ENCODE measurements at regions not wholly inside any gene's neighbourhood (a gene's known extent, or its start where the extent isn't known, plus 50 kb on each side); places are given as distances from the start of the nearest gene placed in this dataset.

GRCh38 chr5:103668281-103668680 is 105.7 kb upstream of the NUDT12 start:
- TF ChIP-seq CTCF (conservative IDR thresholded peaks at IDR 0.05; ENCODE audit: low read depth, low read length) = no peak
- DNase-seq (ENCODE audit: low read depth) = no peak

GRCh38 chr5:103667068-103667467 is 104.5 kb upstream of the NUDT12 start:
- DNase-seq (ENCODE audit: low read depth) = peak; percentile 64
- TF ChIP-seq CTCF (conservative IDR thresholded peaks at IDR 0.05; ENCODE audit: low read depth, low read length) = no peak
- H3K4me3 ChIP-seq (ENCODE audit: low read depth, low read length) = no peak overlapping the region

More at GRCh38 chr5:103668281-103668680, 105.7 kb upstream of the NUDT12 start:
- no peak overlapping the region for H3K4me3 ChIP-seq (ENCODE audit: low read depth, low read length)

- no peak overlapping the region for H3K4me3 ChIP-seq (ENCODE audit: low read depth, low read length)
- no peak for DNase-seq (ENCODE audit: low read depth)
- no peak for TF ChIP-seq CTCF (conservative IDR thresholded peaks at IDR 0.05; ENCODE audit: low read depth, low read length)
These were observed 94.7 kb upstream of the NUDT12 start for GRCh38 chr5:103657301-103657700.

- peak; percentile 48 for TF ChIP-seq CTCF (conservative IDR thresholded peaks at IDR 0.05; ENCODE audit: low read depth, low read length)
- H3K4me3 ChIP-seq (ENCODE audit: low read depth, low read length) = no peak overlapping the region
- DNase-seq (ENCODE audit: low read depth) = peak; percentile 33
These were observed 85.5 kb upstream of the NUDT12 start for GRCh38 chr5:103648086-103648485.

GRCh38 chr5:103646698-103647614 is 84.4 kb upstream of the NUDT12 start:
- no peak for TF ChIP-seq CTCF (conservative IDR thresholded peaks at IDR 0.05; ENCODE audit: low read depth, low read length)
- no peak overlapping the region for H3K4me3 ChIP-seq (ENCODE audit: low read depth, low read length)
- no peak for DNase-seq (ENCODE audit: low read depth)

GRCh38 chr5:103645816-103646215 is 83.2 kb upstream of the NUDT12 start:
- no peak overlapping the region for H3K4me3 ChIP-seq (ENCODE audit: low read depth, low read length)
- no peak for TF ChIP-seq CTCF (conservative IDR thresholded peaks at IDR 0.05; ENCODE audit: low read depth, low read length)
- no peak for DNase-seq (ENCODE audit: low read depth)

GRCh38 chr5:103638979-103639378 is 76.4 kb upstream of the NUDT12 start:
- DNase-seq (ENCODE audit: low read depth) = no peak
- no peak overlapping the region for H3K4me3 ChIP-seq (ENCODE audit: low read depth, low read length)
- TF ChIP-seq CTCF (conservative IDR thresholded peaks at IDR 0.05; ENCODE audit: low read depth, low read length) = no peak

All from choroid plexus epithelial cell (primary cell).